ENCODE measurements at regions not wholly inside any gene's neighbourhood (a gene's known extent, or its start where the extent isn't known, plus 50 kb on each side); places are given as distances from the start of the nearest gene placed in this dataset.
A peak's percentile ranks its signal among the peaks of the same experiment; 100 is the strongest.
"Not testable (repeated sequence)": the region's sequence is repeated elsewhere in the genome, so short reads cannot be mapped to it uniquely, and the experiment has no call there.

DNA sequence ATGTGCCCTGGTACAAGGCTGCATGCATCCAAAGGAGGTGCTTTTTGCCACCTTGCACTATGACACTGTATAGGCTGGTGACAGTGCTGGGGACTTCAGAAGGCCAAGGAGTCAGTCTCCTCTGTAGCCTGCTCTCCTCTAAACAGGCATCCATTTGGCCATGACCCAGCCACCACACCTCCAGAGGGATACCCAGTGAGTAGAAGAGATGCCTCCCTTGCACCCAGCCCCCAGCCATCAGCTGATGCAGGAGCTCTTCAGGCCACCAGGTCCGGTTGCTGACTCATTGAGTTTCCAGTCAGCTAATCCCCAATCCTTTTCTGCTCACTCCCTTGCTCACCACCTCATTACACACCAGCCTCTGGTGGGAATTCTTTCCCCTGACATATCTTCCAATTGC lies 99.8 kb downstream of the PJA1 start:
- DNase-seq (ENCODE audit: low read depth) = peak; percentile 59
- TF ChIP-seq CTCF (conservative IDR thresholded peaks at IDR 0.05; ENCODE audit: low read depth, low read length) = no peak
- no peak overlapping the region for H3K4me3 ChIP-seq (ENCODE audit: low read length)

DNA sequence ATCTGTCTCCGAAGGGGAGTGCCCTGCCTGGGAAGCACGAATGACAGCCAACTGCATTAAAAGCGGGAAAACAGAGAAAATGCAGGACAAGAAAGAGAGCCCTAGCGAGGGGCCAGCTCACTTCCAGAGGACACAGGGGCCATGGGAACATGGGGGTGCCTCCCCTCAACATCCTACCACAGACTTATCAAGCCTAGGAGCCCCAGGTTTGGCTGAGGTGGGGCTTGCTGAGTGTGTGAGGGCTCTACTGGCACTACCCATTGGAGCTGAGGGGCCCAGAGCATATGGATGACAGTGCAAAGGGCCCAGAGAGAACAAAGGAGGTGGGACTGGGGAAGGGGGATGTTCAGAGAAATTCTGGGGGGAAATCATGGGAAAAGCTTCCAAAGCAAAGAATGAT lies 101.8 kb downstream of the PJA1 start:
- H3K4me3 ChIP-seq (ENCODE audit: low read length) = no peak overlapping the region
- no peak for DNase-seq (ENCODE audit: low read depth)
- no peak for TF ChIP-seq CTCF (conservative IDR thresholded peaks at IDR 0.05; ENCODE audit: low read depth, low read length)

GRCh38 chrX:69062493-69062892 lies 102.8 kb downstream of the PJA1 start:
- H3K4me3 ChIP-seq (ENCODE audit: low read length) = no peak overlapping the region
- no peak for DNase-seq (ENCODE audit: low read depth)
- TF ChIP-seq CTCF (conservative IDR thresholded peaks at IDR 0.05; ENCODE audit: low read depth, low read length) = no peak

DNA sequence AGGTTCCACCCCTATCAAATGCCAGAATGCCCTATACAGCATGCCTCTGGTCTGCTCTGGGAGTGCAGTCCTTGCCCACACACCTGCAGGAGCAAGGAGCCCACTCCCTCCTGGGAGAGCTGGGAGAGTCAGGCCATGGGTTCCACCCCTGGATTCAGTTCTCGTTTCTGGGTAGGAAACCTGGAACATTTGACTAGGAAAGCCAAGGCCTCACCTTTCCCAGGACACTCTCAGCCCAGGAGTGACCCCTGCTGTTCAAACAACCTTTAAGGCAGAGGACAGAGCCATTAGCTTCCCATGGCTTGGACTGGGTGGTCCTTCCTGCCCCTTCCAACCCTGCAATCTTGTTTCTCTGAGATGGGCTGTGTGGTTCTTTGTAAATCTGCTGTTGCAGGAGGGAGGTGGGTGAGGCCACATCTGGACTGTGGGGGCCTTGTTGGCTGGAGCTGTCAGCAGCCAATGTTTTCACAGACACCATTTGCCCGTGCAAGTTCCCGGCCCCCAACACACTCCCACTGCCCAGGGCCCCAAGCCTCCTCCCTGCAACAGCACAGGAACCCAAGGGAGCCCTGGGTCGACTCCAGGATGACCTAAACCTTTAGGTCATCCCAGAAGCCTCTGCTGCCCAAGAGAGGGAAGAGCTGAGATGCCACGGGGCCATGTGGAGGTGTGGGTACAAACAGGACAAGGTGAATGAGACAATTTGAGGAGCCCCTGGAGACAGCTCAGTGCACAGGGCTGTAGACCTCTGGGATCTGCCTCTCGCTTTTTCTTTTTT lies 104.4 kb downstream of the PJA1 start:
- H3K4me3 ChIP-seq (ENCODE audit: low read length) = no peak overlapping the region
- no peak for DNase-seq (ENCODE audit: low read depth)
- peak; percentile 47 for TF ChIP-seq CTCF (conservative IDR thresholded peaks at IDR 0.05; ENCODE audit: low read depth, low read length)

DNA sequence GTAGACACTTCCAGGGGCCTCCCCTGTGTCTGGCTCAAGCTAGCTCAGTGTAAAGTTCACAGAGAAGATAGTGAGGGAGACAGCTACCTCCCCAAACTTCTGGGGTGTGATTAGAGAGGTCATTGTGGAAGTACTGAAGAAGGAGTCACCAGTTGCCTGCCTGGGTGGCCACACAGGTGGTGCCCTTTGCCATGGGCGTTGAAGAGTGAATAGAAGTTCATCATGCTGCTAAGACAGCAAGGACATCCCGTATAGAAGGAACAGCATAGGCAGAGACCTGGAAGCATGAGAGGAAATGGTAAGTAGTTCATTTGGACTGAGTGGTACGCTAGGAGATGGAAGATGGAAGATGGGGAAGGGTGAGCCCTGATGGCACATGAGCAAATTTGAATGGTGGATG lies 110.1 kb downstream of the PJA1 start:
- TF ChIP-seq CTCF (conservative IDR thresholded peaks at IDR 0.05; ENCODE audit: low read depth, low read length) = no peak
- DNase-seq (ENCODE audit: low read depth) = no peak
- H3K4me3 ChIP-seq (ENCODE audit: low read length) = no peak overlapping the region

DNA sequence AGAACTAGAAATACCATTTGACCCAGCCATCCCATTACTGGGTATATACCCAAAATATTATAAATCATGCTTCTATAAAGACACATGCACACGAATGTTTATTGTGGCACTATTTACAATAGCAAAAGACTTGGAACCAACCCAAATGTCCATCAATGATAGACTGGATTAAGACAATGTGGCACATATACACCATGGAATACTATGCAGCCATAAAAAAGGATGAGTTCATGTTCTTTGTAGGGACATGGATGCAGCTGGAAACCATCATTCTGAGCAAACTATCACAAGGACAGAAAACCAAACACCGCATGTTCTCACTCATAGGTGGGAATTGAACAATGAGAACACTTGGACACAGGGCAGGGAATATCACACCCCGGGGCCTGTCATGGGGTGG lies 110.8 kb downstream of the PJA1 start:
- not testable (repeated sequence) for DNase-seq (ENCODE audit: low read depth); H3K4me3 ChIP-seq (ENCODE audit: low read length)

DNA sequence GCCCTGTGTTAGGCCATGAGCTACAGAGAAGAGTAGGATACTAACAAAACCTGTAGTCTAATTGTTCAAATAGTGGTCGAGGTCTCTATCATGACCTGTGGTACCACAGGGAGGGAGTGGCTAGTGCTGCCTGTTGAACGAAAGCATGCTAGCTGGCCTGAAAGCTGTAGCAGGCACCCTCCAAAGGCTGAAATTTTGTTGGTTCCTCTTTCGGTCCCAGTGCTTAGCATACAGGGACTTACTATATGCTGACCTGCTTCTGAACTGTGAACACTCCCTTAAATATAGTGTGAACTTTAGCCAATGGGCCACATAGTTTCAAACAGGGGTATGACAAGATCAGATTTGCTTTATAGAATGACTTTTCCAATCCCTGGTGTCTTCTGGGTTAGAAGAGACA lies 113.4 kb downstream of the PJA1 start:
- H3K4me3 ChIP-seq (ENCODE audit: low read length) = no peak overlapping the region
- no peak for DNase-seq (ENCODE audit: low read depth)
- no peak for TF ChIP-seq CTCF (conservative IDR thresholded peaks at IDR 0.05; ENCODE audit: low read depth, low read length)

All from retinal pigment epithelial cell (primary cell).